ENCODE measurements at regions not wholly inside any gene's neighbourhood (a gene's known extent, or its start where the extent isn't known, plus 50 kb on each side); places are given as distances from the start of the nearest gene placed in this dataset.

DNA sequence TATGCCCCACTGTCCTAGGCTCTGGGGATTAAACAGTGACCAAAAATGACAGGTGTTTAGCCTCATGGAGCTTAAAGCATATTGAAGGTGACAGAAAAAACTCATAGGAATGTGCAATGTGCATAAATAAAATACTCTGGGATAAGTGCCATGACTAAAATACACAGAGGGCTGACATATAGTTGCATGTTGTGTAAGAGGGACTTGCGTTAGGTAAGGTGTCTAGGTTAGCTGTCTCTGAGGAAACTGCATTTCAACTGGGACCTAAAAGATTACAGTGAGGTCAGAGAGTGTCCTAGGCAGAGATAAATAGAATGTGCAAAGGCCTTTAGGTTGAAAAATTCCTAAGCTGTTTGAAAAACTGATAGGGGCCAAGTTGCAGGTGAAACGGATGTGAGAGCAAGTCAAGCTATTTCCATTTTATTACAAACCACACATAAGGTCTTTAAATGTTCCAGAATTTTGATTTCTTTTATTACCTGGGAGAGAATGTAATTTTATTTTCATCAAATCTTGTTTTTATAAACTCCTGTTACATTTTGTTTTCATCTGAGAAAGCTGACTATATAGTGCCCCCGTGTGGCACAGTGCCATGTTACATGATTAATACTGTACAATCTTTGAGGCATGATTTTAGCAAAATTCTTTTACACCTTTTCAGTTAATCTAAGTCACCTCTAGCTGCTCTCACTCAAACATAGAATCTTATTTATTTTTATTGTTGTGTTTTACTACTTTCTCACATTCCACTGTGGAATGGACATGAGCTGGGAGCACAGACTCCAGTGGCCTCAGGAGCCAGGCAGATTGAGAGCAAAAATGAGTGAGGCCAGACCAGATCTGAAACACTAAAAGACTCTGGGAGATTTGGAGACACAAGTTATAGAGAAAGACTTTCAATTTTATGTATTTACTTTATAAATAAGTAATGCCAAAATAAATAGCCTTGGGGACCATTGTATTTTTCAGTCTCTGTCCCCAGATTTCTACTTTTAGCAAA is 259.6 kb upstream of the ZNF717 start:
- no peaks in the 10 kb centered on the region for H3K4me1 ChIP-seq
- H3K27me3 ChIP-seq = no peaks in the 10 kb centered on the region
- no peak overlapping the region for H3K27ac ChIP-seq
- no peaks in the 10 kb centered on the region for H3K36me3 ChIP-seq
- no peak for DNase-seq (ENCODE audit: low spot score)
- H3K9me3 ChIP-seq = no peaks in the 10 kb centered on the region
- TF ChIP-seq, protein P1, sequence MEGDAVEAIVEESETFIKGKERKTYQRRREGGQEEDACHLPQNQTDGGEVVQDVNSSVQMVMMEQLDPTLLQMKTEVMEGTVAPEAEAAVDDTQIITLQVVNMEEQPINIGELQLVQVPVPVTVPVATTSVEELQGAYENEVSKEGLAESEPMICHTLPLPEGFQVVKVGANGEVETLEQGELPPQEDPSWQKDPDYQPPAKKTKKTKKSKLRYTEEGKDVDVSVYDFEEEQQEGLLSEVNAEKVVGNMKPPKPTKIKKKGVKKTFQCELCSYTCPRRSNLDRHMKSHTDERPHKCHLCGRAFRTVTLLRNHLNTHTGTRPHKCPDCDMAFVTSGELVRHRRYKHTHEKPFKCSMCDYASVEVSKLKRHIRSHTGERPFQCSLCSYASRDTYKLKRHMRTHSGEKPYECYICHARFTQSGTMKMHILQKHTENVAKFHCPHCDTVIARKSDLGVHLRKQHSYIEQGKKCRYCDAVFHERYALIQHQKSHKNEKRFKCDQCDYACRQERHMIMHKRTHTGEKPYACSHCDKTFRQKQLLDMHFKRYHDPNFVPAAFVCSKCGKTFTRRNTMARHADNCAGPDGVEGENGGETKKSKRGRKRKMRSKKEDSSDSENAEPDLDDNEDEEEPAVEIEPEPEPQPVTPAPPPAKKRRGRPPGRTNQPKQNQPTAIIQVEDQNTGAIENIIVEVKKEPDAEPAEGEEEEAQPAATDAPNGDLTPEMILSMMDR (IDR thresholded peaks at IDR 0.05) = peak; percentile 31 to 52
- no peak overlapping the region for H3K4me3 ChIP-seq

DNA sequence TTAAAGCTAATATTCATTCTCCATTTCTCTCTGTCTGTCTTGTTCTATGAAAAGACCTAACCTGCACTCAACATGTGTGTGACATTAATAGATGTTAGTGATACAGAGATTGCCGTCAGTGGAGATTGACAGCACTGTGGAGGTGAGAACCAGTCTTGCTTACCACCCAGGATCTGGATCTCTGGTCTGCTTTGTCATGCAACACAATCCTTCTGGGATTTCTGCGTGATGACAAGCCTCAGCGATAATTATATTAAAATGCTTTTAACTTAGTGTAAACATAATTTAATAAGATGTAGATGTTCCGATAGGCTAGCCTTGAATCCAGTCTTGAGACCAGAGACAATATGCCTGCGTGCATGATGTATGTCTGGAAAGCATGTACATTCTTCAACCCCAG is 262.0 kb upstream of the ZNF717 start:
- Histone ChIP-seq H3K36me3 (no peaks in the 10 kb centered on the region), H3K4me1 (no peaks in the 10 kb centered on the region), H3K4me3 (no peak overlapping the region), H3K27ac (no peak overlapping the region), H3K9me3 (no peaks in the 10 kb centered on the region), H3K27me3 (no peaks in the 10 kb centered on the region)
- TF ChIP-seq, protein P1 (IDR thresholded peaks at IDR 0.05) = no peak
- no peak for DNase-seq (ENCODE audit: low spot score)

DNA sequence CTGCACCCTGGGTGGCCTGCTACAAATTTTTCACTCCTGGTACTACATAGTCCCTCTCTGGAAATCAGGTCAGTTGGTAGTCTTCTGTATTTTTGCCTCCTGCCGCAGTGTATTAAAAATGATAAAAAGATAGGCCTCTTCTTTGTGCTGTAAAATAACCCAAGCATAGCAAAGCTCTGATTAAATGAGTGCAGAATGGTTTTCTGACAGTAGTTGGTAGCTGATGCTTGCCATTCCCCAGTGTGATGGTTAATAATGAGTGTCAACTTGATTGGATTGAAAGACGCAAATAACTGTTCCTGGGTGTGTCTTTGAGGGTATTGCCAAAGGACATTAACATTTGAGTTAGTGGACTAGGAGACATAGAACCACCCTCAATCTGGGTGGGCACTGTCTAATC is 264.4 kb upstream of the ZNF717 start:
- H3K36me3 ChIP-seq = no peaks in the 10 kb centered on the region
- no peak for DNase-seq (ENCODE audit: low spot score)
- no peak overlapping the region for H3K27ac ChIP-seq
- no peaks in the 10 kb centered on the region for H3K9me3 ChIP-seq
- H3K4me1 ChIP-seq = no peaks in the 10 kb centered on the region
- TF ChIP-seq, protein P1 (IDR thresholded peaks at IDR 0.05) = no peak
- no peak overlapping the region for H3K4me3 ChIP-seq
- no peaks in the 10 kb centered on the region for H3K27me3 ChIP-seq

DNA sequence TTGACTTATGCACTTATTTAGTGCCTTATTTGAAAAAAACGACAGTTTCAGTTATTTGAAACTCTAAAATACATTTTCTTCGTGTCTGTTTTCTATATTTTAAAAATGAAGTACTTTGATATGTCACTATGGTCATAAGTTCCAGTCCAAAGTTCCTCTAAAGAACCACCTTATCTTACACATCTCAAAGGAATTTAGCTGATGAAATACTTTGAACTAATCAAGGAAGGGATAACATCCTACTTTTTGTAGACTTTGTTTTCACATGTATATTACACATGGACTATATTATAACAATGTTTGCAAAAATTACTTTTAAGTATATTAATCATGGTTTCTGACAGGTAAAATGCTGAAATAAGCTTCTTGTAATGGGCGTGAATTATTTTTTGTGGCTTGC is 265.8 kb upstream of the ZNF717 start:
- no peaks in the 10 kb centered on the region for H3K36me3 ChIP-seq
- H3K27ac ChIP-seq = no peak overlapping the region
- no peaks in the 10 kb centered on the region for H3K27me3 ChIP-seq
- DNase-seq (ENCODE audit: low spot score) = no peak
- TF ChIP-seq, protein P1 (IDR thresholded peaks at IDR 0.05) = no peak
- H3K4me3 ChIP-seq = no peak overlapping the region
- no peaks in the 10 kb centered on the region for H3K9me3 ChIP-seq
- H3K4me1 ChIP-seq = no peaks in the 10 kb centered on the region

DNA sequence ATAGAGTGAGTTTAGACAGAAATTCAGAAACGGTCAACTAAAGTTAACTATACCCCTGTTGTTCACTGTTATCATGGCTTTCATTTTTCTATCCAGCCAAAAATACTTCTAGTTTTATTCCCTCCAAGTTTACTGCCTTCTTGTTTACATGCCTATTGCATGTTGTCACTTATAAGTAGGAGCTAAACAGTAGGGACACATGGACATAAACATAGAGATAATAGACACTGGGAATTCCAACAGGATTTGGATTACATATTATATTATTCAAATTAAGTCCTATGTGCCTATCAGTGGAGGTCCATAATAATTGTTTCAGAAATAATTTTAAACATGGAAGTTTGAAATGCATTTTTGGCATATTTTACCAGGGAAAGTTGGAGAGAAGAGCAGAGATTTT is 269.1 kb upstream of the ZNF717 start:
- Histone ChIP-seq H3K27me3 (no peaks in the 10 kb centered on the region), H3K27ac (no peak overlapping the region), H3K4me1 (no peaks in the 10 kb centered on the region), H3K36me3 (no peaks in the 10 kb centered on the region), H3K4me3 (no peak overlapping the region), H3K9me3 (no peaks in the 10 kb centered on the region)
- no peak for DNase-seq (ENCODE audit: low spot score)
- TF ChIP-seq, protein P1 (IDR thresholded peaks at IDR 0.05) = no peak
